Fibroblast of villous mesenchyme (primary cell): ENCODE measurements at regions not wholly inside any gene's neighbourhood (a gene's known extent, or its start where the extent isn't known, plus 50 kb on each side); places are given as distances from the start of the nearest gene placed in this dataset.

ENCODE experiments used
- DNase-seq: peaks from one replicate; pipeline ENCODE4 v3.0.0-alpha.2; 2010; ENCODE audit warnings: low read depth
- H3K4me3 ChIP-seq: 2 replicates; pipeline ENCODE4 v1.5.1; 2011; ENCODE audit warnings: low read depth, mild to moderate bottlenecking, low read length
- CTCF ChIP-seq: IDR thresholded peaks from 2 replicates; pipeline ENCODE4 v1.5.1; 2012; ENCODE audit warnings: low read depth, mild to moderate bottlenecking, low read length; ENCODE audit not compliant: insufficient read depth

- no peak overlapping the region for H3K4me3 ChIP-seq
- DNase-seq: no peak
- TF ChIP-seq CTCF: no peak
Observed at GRCh38 chr17:77701996-77702395, 256.5 kb upstream of the TNRC6C start.

DNA sequence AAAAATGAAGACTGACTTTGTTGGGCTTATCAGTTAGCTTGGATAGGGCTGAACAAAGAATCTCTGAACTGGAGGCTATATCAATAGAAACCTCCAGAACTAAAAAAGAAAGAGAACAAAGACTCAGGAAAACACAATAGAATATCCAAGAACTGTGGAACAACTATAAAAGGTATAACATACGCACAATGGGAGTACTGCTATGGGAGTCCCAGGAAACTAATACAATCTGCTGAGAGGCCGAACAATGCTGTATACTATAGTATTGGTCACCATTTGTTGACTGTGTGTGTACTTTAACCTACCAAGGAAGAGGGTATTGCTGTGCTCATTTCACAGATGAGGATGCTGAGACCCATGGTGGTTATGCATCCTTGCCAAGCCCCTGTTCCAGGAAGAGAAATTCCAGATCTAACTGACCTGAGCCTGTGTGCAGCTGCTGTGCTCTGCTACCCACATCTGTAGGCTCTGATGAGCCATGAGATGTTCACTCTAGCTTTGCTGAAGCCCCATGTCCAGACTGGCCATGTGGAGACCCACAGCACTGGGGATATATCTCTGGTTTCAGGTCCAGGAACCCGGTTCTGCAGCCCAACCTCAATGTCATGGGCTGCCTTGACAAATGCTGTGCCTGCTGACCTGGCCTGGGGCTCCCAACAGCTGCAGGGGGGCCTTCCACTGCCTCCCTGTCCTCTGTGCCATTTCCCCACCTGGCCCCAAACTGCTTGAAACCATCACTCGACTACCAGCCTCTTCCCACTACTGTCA lies 254.3 kb upstream of the TNRC6C start:
- DNase-seq: no peak
- TF ChIP-seq CTCF: no peak
- no peak overlapping the region for H3K4me3 ChIP-seq

DNA sequence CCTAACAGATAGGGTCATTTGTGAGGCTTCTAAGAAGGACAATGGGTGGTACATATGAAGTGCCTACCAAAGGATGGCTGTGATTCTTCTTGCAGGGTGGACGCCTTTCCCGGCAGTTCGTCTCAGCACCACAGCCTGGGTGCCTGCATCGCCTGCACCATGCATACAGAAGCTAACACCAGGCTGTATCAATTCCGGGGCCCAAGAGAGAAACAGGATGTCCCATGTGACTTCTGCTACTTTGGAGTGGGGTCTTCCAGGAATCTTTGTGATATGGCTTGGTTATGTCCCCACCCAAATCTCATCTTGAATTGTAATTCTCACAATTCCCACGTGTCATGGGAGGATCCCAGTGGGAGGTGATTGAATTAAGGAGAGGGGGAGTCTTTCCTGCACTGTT lies 251.6 kb upstream of the TNRC6C start:
- no peak for DNase-seq
- no peak overlapping the region for H3K4me3 ChIP-seq
- TF ChIP-seq CTCF: no peak

- TF ChIP-seq CTCF: no peak
- H3K4me3 ChIP-seq: no peak overlapping the region
- no peak for DNase-seq
Observed at GRCh38 chr17:77707546-77707945, 251.0 kb upstream of the TNRC6C start.

DNA sequence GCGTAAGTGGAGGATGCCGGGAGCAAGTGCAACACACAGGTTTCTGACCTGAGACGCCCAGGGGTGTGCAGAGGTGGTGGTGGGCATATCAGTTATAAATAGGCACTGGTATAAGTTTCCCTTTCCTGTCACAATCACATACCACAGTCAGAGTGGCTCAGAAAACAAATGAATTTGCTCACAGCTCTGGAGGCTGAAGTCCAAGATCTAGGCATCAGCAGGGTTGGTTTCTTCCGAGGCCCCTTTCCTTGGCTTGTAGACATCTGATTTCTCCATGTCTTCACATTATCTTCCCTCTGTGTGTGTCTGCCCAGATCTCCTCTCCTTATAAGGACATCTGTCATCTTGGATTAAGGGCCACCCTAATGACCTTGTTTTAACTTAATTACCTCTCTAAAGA lies 250.5 kb upstream of the TNRC6C start:
- H3K4me3 ChIP-seq: no peak overlapping the region
- no peak for DNase-seq
- no peak for TF ChIP-seq CTCF

DNA sequence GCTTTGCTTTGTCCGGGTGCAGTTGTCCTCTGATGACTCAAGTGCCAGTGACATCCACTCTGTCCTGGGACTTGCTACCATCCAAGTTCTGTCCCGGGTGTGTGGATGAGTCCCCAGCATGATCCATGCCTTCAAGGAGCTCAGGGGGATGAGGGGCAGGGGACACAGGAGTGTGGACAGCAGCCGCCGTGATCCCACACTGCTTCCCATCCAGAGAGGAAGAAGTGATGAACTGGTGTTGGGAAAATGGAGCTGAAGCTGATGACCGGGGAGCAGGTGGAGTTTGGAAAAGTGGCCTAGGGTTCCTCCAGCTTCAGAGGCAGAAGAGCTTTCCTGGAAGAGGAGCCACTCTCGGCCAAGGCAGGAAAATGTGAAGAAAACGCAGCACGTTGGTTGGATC lies 249.6 kb upstream of the TNRC6C start:
- no peak overlapping the region for H3K4me3 ChIP-seq
- no peak for DNase-seq
- TF ChIP-seq CTCF: no peak

- TF ChIP-seq CTCF: no peak
- DNase-seq: no peak
- no peak overlapping the region for H3K4me3 ChIP-seq
Observed at GRCh38 chr17:77709594-77709993, 248.9 kb upstream of the TNRC6C start.
